ENCODE measurements at regions not wholly inside any gene's neighbourhood (a gene's known extent, or its start where the extent isn't known, plus 50 kb on each side); places are given as distances from the start of the nearest gene placed in this dataset.

GRCh38 chr3:109678600-109678999 is 341.3 kb upstream of the DPPA4 start:
- intact Hi-C loops (cut with micrococcal nuclease; ENCODE audit: unreplicated experiment) (no loop called here), in situ Hi-C loops (cut with MboI) (no loop called here)
- Histone ChIP-seq H3K9ac (ENCODE audit: control insufficient read depth, insufficient read depth, low read length) (no peak overlapping the region), H2AFZ (ENCODE audit: control insufficient read depth, low read depth, low read length) (no peak overlapping the region), H3K4me1 (ENCODE audit: control insufficient read depth, insufficient read depth, low read length) (no peaks in the 10 kb centered on the region), H3K4me2 (ENCODE audit: control insufficient read depth, insufficient read depth) (no peak overlapping the region), H4K20me1 (ENCODE audit: control insufficient read depth, insufficient read depth) (no peaks in the 10 kb centered on the region), H3K4me3 (no peak overlapping the region), H3K36me3 (ENCODE audit: control insufficient read depth in 2 of 2, insufficient read depth in 2 of 2, low read length in 1 of 2) (no peaks in the 10 kb centered on the region), H3K79me2 (ENCODE audit: control insufficient read depth, insufficient read depth, low read length) (no peaks in the 10 kb centered on the region), H3K9me3 (replicated peaks; ENCODE audit: control insufficient read depth, insufficient read depth, low read length) (no peaks in the 10 kb centered on the region), H3K27ac (ENCODE audit: control insufficient read depth, insufficient read depth) (no peak overlapping the region), H3K27me3 (replicated peaks in 1 of 2; ENCODE audit: control insufficient read depth in 2 of 2, insufficient read depth in 2 of 2, low read length in 1 of 2) (no peaks in the 10 kb centered on the region)
- ChIA-PET RAD21 (ENCODE audit: unreplicated experiment) (no interaction called here), SMC1A (ENCODE audit: uncharacterized antibody, unreplicated experiment) (no interaction called here), CTCF (no interaction called here), POLR2A (no interaction called here)
- DNase-seq (ENCODE audit: low read depth, low spot score) (no peak), ATAC-seq (no peak), FAIRE-seq (no peak)
- no TSS peak for BruUV-seq (replicated peaks)
- no peak for TF ChIP-seq NFYA (IDR thresholded peaks at IDR 0.05; ENCODE audit: borderline replicate concordance, low read depth, low read length)
- TF ChIP-seq SMAD1 (IDR thresholded peaks at IDR 0.05; ENCODE audit: low read depth, partially characterized antibody) = no peak
- TF ChIP-seq HSF1 (IDR thresholded peaks at IDR 0.05; ENCODE audit: low read depth, low read length) = no peak
- no peak for TF ChIP-seq REST (IDR thresholded peaks at IDR 0.05; ENCODE audit: low read depth, low read length)
- TF ChIP-seq FOXK2 (IDR thresholded peaks at IDR 0.05) = no peak
- TF ChIP-seq FOS (IDR thresholded peaks at IDR 0.05; ENCODE audit: borderline replicate concordance, extremely low read depth, insufficient read length) = no peak
- no peak for TF ChIP-seq SIN3A (IDR thresholded peaks at IDR 0.05; ENCODE audit: low read depth, low read length)
- no peak for TF ChIP-seq PRDM15 (CRISPR knock-in tag; IDR thresholded peaks at IDR 0.05)
- TF ChIP-seq MYB (IDR thresholded peaks at IDR 0.05; ENCODE audit: borderline replicate concordance, low read depth, low read length) = no peak

Data from GM12878 (cell line).